AG09309 (cell line): ENCODE measurements at regions not wholly inside any gene's neighbourhood (a gene's known extent, or its start where the extent isn't known, plus 50 kb on each side); places are given as distances from the start of the nearest gene placed in this dataset.

Experiments
- DNase-seq: peaks from one replicate; pipeline ENCODE4 v3.0.0-alpha.2; 2010; ENCODE audit warnings: low read depth
- H3K4me3 ChIP-seq: 2 replicates; pipeline ENCODE4 v1.5.1; 2011; ENCODE audit warnings: mild to moderate bottlenecking, low read depth, low read length, moderate library complexity; ENCODE audit not compliant: control insufficient read depth
- CTCF ChIP-seq: IDR thresholded peaks from 2 replicates; pipeline ENCODE4 v1.5.1; 2011; ENCODE audit warnings: mild to moderate bottlenecking, low read depth, low read length, inconsistent platforms; ENCODE audit not compliant: insufficient read depth, control insufficient read depth; ENCODE audit errors: missing control alignments

GRCh38 chr13:63156816-63157215, 1741.2 kb upstream of the PCDH20 start:
- DNase-seq = no peak
- no peak for TF ChIP-seq CTCF
- H3K4me3 ChIP-seq = no peak overlapping the region

GRCh38 chr13:63149375-63149774, 1733.7 kb upstream of the PCDH20 start:
- no peak overlapping the region for H3K4me3 ChIP-seq
- DNase-seq = no peak
- TF ChIP-seq CTCF = no peak

GRCh38 chr13:63139277-63139676, 1723.6 kb upstream of the PCDH20 start:
- DNase-seq = no peak
- TF ChIP-seq CTCF = no peak
- H3K4me3 ChIP-seq = no peak overlapping the region

- no peak for DNase-seq
- no peak for TF ChIP-seq CTCF
- H3K4me3 ChIP-seq = no peak overlapping the region
Measured at GRCh38 chr13:63129995-63130394, 1714.3 kb upstream of the PCDH20 start.

- no peak for TF ChIP-seq CTCF
- no peak overlapping the region for H3K4me3 ChIP-seq
- DNase-seq = no peak
Measured at GRCh38 chr13:63128716-63129115, 1713.1 kb upstream of the PCDH20 start.

GRCh38 chr13:63124863-63125262, 1709.2 kb upstream of the PCDH20 start:
- H3K4me3 ChIP-seq = no peak overlapping the region
- TF ChIP-seq CTCF = peak; percentile 20
- no peak for DNase-seq

- no peak for TF ChIP-seq CTCF
- no peak for DNase-seq
Measured at GRCh38 chr13:63120883-63121282, 1705.2 kb upstream of the PCDH20 start.

More at GRCh38 chr13:63120883-63121282, 1705.2 kb upstream of the PCDH20 start:
- H3K4me3 ChIP-seq = no peak overlapping the region
